Adrenal gland (tissue), 9 donors: ENCODE measurements at regions not wholly inside any gene's neighbourhood (a gene's known extent, or its start where the extent isn't known, plus 50 kb on each side); places are given as distances from the start of the nearest gene placed in this dataset.
"Not testable (repeated sequence)": the region's sequence is repeated elsewhere in the genome, so short reads cannot be mapped to it uniquely, and the experiment has no call there.

Source experiments
- DNase-seq, 7 donors: peaks; one replicate each; pipeline ENCODE4 v3.0.0-alpha.2; 2019 to 2020
- H3K27ac ChIP-seq, 5 donors: fragments of 200-600 bp; sonication (generic) in 4 of 5; 1 replicate in 3 of 5; 2 replicates in 2 of 5; pipeline versions ENCODE4 v1.5.1 to v1.8.0; 2016 to 2020; ENCODE audit warnings: mild to moderate bottlenecking in 1 of 5
- H3K27me3 ChIP-seq: fragments of 200-600 bp; 2 replicates; pipeline ENCODE4 v1.8.0; 2021
- H3K36me3 ChIP-seq, 2 donors: fragments of 200-600 bp; replicated peaks in 1 of 2; 1 replicate in 1 of 2; 2 replicates in 1 of 2; pipeline versions ENCODE4 v1.5.1 to v1.8.0; 2018 to 2022
- H3K4me1 ChIP-seq, 2 donors: fragments of 200-600 bp; replicated peaks in 1 of 2; 1 replicate in 1 of 2; 2 replicates in 1 of 2; pipeline versions ENCODE4 v1.5.1 to v1.8.0; 2018 to 2021
- H3K4me3 ChIP-seq, 4 donors: fragments of 200-600 bp; sonication (generic) in 3 of 4; one replicate each; pipeline ENCODE4 v1.5.1; 2016 to 2018
- H3K9me3 ChIP-seq, 3 donors: fragments of 200-600 bp; sonication (generic) in 1 of 3; replicated peaks in 1 of 3; 1 replicate in 2 of 3; 2 replicates in 1 of 3; pipeline versions ENCODE4 v1.5.1 to v1.8.0; 2016 to 2021
- CTCF ChIP-seq, 6 experiments: fragments of 450-650 bp in 4 of 6; fragments of 200-600 bp in 2 of 6; sonication (generic) in 1 of 6; IDR thresholded peaks; 1 replicate in 5 of 6; 2 replicates in 1 of 6; pipeline versions ENCODE4 v1.5.1 to v1.8.0; 2016 to 2021; ENCODE audit warnings: antibody characterized with exemption in 6 of 6, mild to moderate bottlenecking in 2 of 6, moderate library complexity in 1 of 6
- POLR2A ChIP-seq, 2 donors: fragments of 450-650 bp; IDR thresholded peaks; one replicate each; pipeline ENCODE4 v1.6.1; 2017; ENCODE audit warnings: antibody characterized with exemption in 2 of 2, mild to moderate bottlenecking in 2 of 2, moderate library complexity in 1 of 2
- WGBS, 4 donors: extraction: QIAGEN DNeasy Blood & Tissue Kit in 2 of 4; methylation state at CpG; one replicate each; pipeline versions ENCODE4 v1.1.5 to v1.1.7; 2013 to 2017; 5-methylcytosine and 5-hydroxymethylcytosine counted together
- intact Hi-C, 2 donors: fragments of 100-400 bp; cut with DNase I; formaldehyde crosslinking; loops; one replicate each; pipeline versions ENCODE4 v1.14.1 to v1.15.0; 2022 to 2023
- donor health status: healthy with polysubstance abuse.
- donor health status: Bipolar disorder and iron deficiency.
- donor health status: DM: yes; HTN: yes; CAD: no.
- donor health status: DM: no; HTN: no; CAD: no.
- donor health status: DM: no; HTN: no; CAD: no.

GRCh38 chr5:33129309-33129708, 311.5 kb upstream of the TARS1 start:
- H3K27ac ChIP-seq = no peak overlapping the region
- intact Hi-C loops = no loop called here
- no peak for TF ChIP-seq POLR2A (IDR thresholded peaks at IDR 0.05)
- no peak for TF ChIP-seq CTCF (IDR thresholded peaks at IDR 0.05)
- H3K4me3 ChIP-seq = no peak overlapping the region
- no peak for DNase-seq
- 23 to 39% (median 27%) methylated on average over 2 of the region's 2 CpGs for WGBS, 4 donors
- H3K36me3 ChIP-seq = no peaks in the 10 kb centered on the region
- no peaks in the 10 kb centered on the region for H3K27me3 ChIP-seq
- no peaks in the 10 kb centered on the region for H3K4me1 ChIP-seq
- H3K9me3 ChIP-seq = no peaks in the 10 kb centered on the region

GRCh38 chr5:33136785-33137184, 304.0 kb upstream of the TARS1 start:
- intact Hi-C loops = no loop called here
- DNase-seq = no peak
- H3K4me3 ChIP-seq = no peak overlapping the region
- 79 to 100% (median 84%) methylated on average over 1 of the region's 1 CpG for WGBS, 4 donors
- H3K4me1 ChIP-seq = no peaks in the 10 kb centered on the region
- no peaks in the 10 kb centered on the region for H3K36me3 ChIP-seq
- H3K27me3 ChIP-seq = no peaks in the 10 kb centered on the region
- H3K27ac ChIP-seq = no peak overlapping the region
- H3K9me3 ChIP-seq = peaks cover 0 to 11% (median 0%) of the 10 kb centered on the region in 3 donors
- TF ChIP-seq POLR2A (IDR thresholded peaks at IDR 0.05) (no peak), CTCF (IDR thresholded peaks at IDR 0.05) (no peak)

DNA sequence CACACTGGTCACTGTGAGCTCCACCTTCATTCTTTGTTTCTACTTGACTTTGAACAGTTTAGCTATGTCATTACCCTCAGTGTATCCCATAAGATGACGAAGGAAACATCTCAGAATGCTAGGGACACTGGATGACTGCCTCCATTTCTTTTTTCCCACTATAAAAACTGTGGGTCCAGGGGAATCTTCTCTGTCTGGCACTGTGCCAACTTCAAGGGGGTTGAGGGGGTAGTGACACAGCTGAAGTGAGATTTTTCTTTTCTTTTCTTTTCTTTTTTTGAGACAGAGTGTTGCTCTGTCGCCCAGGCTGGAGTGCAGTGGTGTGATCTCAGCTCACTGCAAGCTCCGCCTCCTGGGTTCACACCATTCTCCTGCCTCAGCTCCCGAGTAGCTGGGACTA, 302.6 kb upstream of the TARS1 start:
- H3K36me3 ChIP-seq, intact Hi-C loops, H3K4me3 ChIP-seq, DNase-seq, H3K4me1 ChIP-seq, H3K27me3 ChIP-seq, H3K27ac ChIP-seq: not testable (repeated sequence)
- 64 to 95% (median 78%) methylated on average over 4 of the region's 4 CpGs for WGBS, 4 donors
- peaks cover 0 to 11% (median 0%) of the 10 kb centered on the region in 3 donors for H3K9me3 ChIP-seq

DNA sequence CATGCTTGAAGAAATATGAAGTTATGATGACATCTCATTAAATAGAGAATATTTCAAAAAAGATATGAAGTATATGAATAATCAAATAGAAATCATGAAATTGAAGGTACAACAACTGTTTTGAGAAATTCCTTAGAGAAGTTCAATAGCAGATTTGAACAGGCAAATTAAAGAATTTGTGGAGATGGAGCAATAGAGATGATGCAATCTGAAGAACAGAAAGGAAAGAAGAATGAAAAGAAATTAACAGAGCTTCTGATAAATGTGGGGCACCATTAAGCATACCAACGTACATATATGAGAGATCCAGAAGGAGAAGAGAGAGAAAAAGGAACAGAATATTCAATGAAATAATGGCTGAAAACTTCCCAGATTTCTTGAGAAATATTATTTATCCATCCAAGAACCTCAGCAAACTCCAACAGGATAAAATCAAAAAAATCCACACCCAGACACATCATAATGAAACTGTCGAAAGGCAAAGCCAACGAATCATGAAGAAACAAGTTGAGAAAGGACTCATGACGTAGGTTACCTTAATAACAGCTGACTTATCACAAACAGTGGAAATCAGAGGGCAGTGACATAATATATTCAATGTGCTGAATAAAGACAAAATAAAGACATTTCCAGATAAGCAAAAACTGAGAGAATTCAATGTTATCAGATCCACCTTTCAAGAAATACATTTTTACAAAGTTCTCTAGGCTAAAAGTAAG, 297.2 kb upstream of the TARS1 start:
- intact Hi-C loops = no loop called here
- WGBS, 4 donors = 89 to 93% (median 91%) methylated on average over 4 of the region's 4 CpGs
- Histone ChIP-seq H3K36me3 (no peaks in the 10 kb centered on the region), H3K27ac (no peak overlapping the region), H3K4me3 (no peak overlapping the region), H3K27me3 (no peaks in the 10 kb centered on the region), H3K9me3 (no peaks in the 10 kb centered on the region), H3K4me1 (no peaks in the 10 kb centered on the region)
- no peak for DNase-seq
- no peak for TF ChIP-seq POLR2A (IDR thresholded peaks at IDR 0.05)

DNA sequence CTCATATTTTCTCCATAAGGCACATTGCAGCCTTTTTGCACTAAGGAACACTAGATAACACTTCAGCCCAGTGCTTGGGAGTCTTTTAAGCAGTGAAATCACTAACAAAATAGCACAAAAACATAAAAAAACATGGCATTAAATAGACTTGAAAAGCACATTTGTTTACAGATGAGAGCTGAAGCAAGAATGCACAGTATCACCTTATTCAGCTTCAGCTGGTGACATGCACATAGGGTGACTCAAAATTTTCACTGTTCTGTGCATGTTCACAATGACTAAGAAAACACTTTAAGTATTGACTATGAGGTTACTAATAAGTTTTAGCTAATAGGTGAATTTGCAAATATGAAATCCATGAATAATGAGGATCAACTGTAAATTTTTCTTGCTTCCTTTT, 293.9 kb upstream of the TARS1 start:
- intact Hi-C loops = no loop called here
- DNase-seq = no peak
- no peaks in the 10 kb centered on the region for H3K36me3 ChIP-seq
- no peaks in the 10 kb centered on the region for H3K4me1 ChIP-seq
- H3K9me3 ChIP-seq = no peaks in the 10 kb centered on the region
- TF ChIP-seq POLR2A (IDR thresholded peaks at IDR 0.05) = no peak
- TF ChIP-seq CTCF (IDR thresholded peaks at IDR 0.05) = no peak
- no peak overlapping the region for H3K4me3 ChIP-seq
- H3K27me3 ChIP-seq = no peaks in the 10 kb centered on the region
- H3K27ac ChIP-seq = no peak overlapping the region
